ENCODE measurements at regions not wholly inside any gene's neighbourhood (a gene's known extent, or its start where the extent isn't known, plus 50 kb on each side); places are given as distances from the start of the nearest gene placed in this dataset.
A peak's percentile ranks its signal among the peaks of the same experiment; 100 is the strongest.
"Not testable (repeated sequence)": the region's sequence is repeated elsewhere in the genome, so short reads cannot be mapped to it uniquely, and the experiment has no call there.

- not testable (repeated sequence) for DNase-seq
Observed at GRCh38 chr3:185306286-185306685, 52.4 kb upstream of the EHHADH start.

GRCh38 chr3:185306847-185307246, 53.0 kb upstream of the EHHADH start:
- DNase-seq, result no peak

- DNase-seq, result peak; percentile 73
Observed at GRCh38 chr3:185308126-185308754, 54.4 kb upstream of the EHHADH start.

- no peak for DNase-seq
Observed at GRCh38 chr3:185309302-185309701, 53.6 kb upstream of the MAP3K13 start.

GRCh38 chr3:185309795-185310194, 53.1 kb upstream of the MAP3K13 start:
- no peak for DNase-seq

- no peak for DNase-seq
Observed at GRCh38 chr3:185311991-185312390, 50.9 kb upstream of the MAP3K13 start.

All from RPMI8226 (cell line).